ENCODE measurements at regions not wholly inside any gene's neighbourhood (a gene's known extent, or its start where the extent isn't known, plus 50 kb on each side); places are given as distances from the start of the nearest gene placed in this dataset.

- no peaks in the 10 kb centered on the region for H3K9me3 ChIP-seq (ENCODE audit: insufficient read depth, low read depth, low read length)
- H3K27ac ChIP-seq (ENCODE audit: low read depth, low read length): no peak overlapping the region
- H3K9ac ChIP-seq (ENCODE audit: low read depth, low read length): no peak overlapping the region
- 75% methylated on average over 1 of the region's 1 CpG for WGBS
- peaks cover 16% of the 10 kb centered on the region for H3K4me1 ChIP-seq (ENCODE audit: insufficient read depth, low read length)
- no peaks in the 10 kb centered on the region for H3K27me3 ChIP-seq (ENCODE audit: insufficient read depth, low read length)
- no peaks in the 10 kb centered on the region for H3K36me3 ChIP-seq (ENCODE audit: insufficient read depth, low read length)
- no peak overlapping the region for H3K4me3 ChIP-seq (ENCODE audit: low read length)
Observed at GRCh38 chr5:92380069-92380770, 997.1 kb upstream of the ARRDC3 start.

- Histone ChIP-seq H3K9ac (ENCODE audit: low read depth, low read length) (no peak overlapping the region), H3K4me1 (ENCODE audit: insufficient read depth, low read length) (peaks cover 16% of the 10 kb centered on the region), H3K27ac (ENCODE audit: low read depth, low read length) (no peak overlapping the region), H3K27me3 (ENCODE audit: insufficient read depth, low read length) (no peaks in the 10 kb centered on the region), H3K9me3 (ENCODE audit: insufficient read depth, low read depth, low read length) (no peaks in the 10 kb centered on the region), H3K36me3 (ENCODE audit: insufficient read depth, low read length) (no peaks in the 10 kb centered on the region), H3K4me3 (ENCODE audit: low read length) (no peak overlapping the region)
- WGBS: 44% methylated on average over 9 of the region's 9 CpGs
Observed at GRCh38 chr5:92378966-92379611, 996.0 kb upstream of the ARRDC3 start.

DNA sequence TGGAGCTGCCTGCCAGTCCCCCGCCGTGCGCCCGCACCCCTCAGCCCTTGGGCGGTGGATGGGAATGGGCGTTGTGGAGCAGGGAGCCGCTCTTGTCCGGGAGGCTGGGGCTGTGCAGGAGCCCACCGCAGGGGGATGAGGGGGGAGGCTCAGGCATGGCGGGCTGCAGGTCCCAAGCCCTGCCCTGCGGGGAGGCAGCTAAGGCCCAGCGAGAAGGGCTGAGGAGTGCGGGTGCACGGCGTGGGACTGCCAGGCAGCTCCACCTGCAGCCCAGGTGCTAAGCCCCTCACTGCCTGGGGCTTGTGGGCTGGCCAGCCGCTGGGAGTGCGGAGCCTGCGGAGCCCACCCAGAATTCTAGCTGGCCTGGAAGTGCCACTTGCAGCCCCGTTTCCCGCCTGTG is 991.7 kb upstream of the ARRDC3 start:
- no peaks in the 10 kb centered on the region for H3K36me3 ChIP-seq (ENCODE audit: insufficient read depth, low read length)
- WGBS: 98% methylated on average over 20 of the region's 20 CpGs
- H3K4me1 ChIP-seq (ENCODE audit: insufficient read depth, low read length): peaks cover 20% of the 10 kb centered on the region
- no peak overlapping the region for H3K4me3 ChIP-seq (ENCODE audit: low read length)
- H3K27ac ChIP-seq (ENCODE audit: low read depth, low read length): no peak overlapping the region
- no peaks in the 10 kb centered on the region for H3K9me3 ChIP-seq (ENCODE audit: insufficient read depth, low read depth, low read length)
- H3K9ac ChIP-seq (ENCODE audit: low read depth, low read length): no peak overlapping the region
- H3K27me3 ChIP-seq (ENCODE audit: insufficient read depth, low read length): no peaks in the 10 kb centered on the region

GRCh38 chr5:92372766-92373165 is 989.6 kb upstream of the ARRDC3 start:
- Histone ChIP-seq H3K9ac (ENCODE audit: low read depth, low read length) (no peak overlapping the region), H3K9me3 (ENCODE audit: insufficient read depth, low read depth, low read length) (no peaks in the 10 kb centered on the region), H3K4me1 (ENCODE audit: insufficient read depth, low read length) (peaks cover 12% of the 10 kb centered on the region; the same call in 1 of the 2 replicates), H3K4me3 (ENCODE audit: low read length) (no peak overlapping the region), H3K27me3 (ENCODE audit: insufficient read depth, low read length) (no peaks in the 10 kb centered on the region), H3K36me3 (ENCODE audit: insufficient read depth, low read length) (no peaks in the 10 kb centered on the region), H3K27ac (ENCODE audit: low read depth, low read length) (no peak overlapping the region)
- WGBS: 100% methylated on average over 1 of the region's 1 CpG

GRCh38 chr5:92371889-92372235 is 988.7 kb upstream of the ARRDC3 start:
- Histone ChIP-seq H3K27ac (ENCODE audit: low read depth, low read length) (no peak overlapping the region), H3K27me3 (ENCODE audit: insufficient read depth, low read length) (no peaks in the 10 kb centered on the region), H3K9me3 (ENCODE audit: insufficient read depth, low read depth, low read length) (no peaks in the 10 kb centered on the region), H3K4me3 (ENCODE audit: low read length) (no peak overlapping the region), H3K9ac (ENCODE audit: low read depth, low read length) (no peak overlapping the region), H3K36me3 (ENCODE audit: insufficient read depth, low read length) (no peaks in the 10 kb centered on the region), H3K4me1 (ENCODE audit: insufficient read depth, low read length) (peaks cover 12% of the 10 kb centered on the region; the same call in 1 of the 2 replicates)
- WGBS: 94% methylated on average over 2 of the region's 2 CpGs

DNA sequence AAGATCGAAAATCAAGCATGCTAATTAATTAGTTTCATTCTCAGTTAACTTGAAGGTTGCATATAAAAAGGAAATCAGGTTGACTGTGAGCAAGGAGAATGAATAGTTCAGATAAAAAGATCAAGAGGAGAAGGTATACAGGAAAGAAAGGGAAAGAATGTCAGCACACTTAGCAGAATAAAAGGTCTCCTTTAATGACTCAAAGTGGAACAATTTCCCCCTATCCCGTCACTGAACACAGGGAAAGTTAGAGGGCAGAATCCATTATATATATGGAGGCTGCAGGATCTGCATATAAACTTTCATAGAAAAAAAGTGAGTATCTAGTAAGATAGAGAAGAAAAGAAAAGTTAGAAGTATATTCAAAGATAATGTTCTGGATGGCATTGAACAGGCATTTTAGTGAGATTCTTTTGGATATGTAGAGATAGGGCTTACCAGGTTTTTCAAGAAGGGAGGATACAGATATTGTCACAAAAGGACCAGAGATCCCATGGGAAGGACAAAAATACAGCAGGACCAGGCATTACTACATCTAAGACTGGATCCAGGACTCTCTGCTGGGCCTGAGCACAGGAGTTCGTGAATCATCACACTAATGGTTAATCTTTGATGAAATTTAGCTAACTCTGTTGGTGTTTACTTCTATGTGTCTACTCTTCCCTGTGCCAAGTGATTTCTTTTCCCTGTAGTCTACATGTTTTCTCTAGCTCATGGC is 988.2 kb upstream of the ARRDC3 start:
- no peaks in the 10 kb centered on the region for H3K9me3 ChIP-seq (ENCODE audit: insufficient read depth, low read depth, low read length)
- WGBS: 86% methylated on average over 3 of the region's 3 CpGs
- no peaks in the 10 kb centered on the region for H3K27me3 ChIP-seq (ENCODE audit: insufficient read depth, low read length)
- H3K9ac ChIP-seq (ENCODE audit: low read depth, low read length): no peak overlapping the region
- no peak overlapping the region for H3K27ac ChIP-seq (ENCODE audit: low read depth, low read length)
- no peaks in the 10 kb centered on the region for H3K36me3 ChIP-seq (ENCODE audit: insufficient read depth, low read length)
- peaks cover 12% of the 10 kb centered on the region; the same call in 1 of the 2 replicates for H3K4me1 ChIP-seq (ENCODE audit: insufficient read depth, low read length)
- no peak overlapping the region for H3K4me3 ChIP-seq (ENCODE audit: low read length)

- H3K9ac ChIP-seq (ENCODE audit: low read depth, low read length): no peak overlapping the region
- no peak overlapping the region for H3K4me3 ChIP-seq (ENCODE audit: low read length)
- no peaks in the 10 kb centered on the region for H3K36me3 ChIP-seq (ENCODE audit: insufficient read depth, low read length)
- H3K4me1 ChIP-seq (ENCODE audit: insufficient read depth, low read length): peaks cover 12% of the 10 kb centered on the region; the same call in 1 of the 2 replicates
- 100% methylated on average over 2 of the region's 3 CpGs for WGBS
- no peaks in the 10 kb centered on the region for H3K27me3 ChIP-seq (ENCODE audit: insufficient read depth, low read length)
- no peaks in the 10 kb centered on the region for H3K9me3 ChIP-seq (ENCODE audit: insufficient read depth, low read depth, low read length)
- no peak overlapping the region for H3K27ac ChIP-seq (ENCODE audit: low read depth, low read length)
Observed at GRCh38 chr5:92370032-92370431, 986.9 kb upstream of the ARRDC3 start.

DNA sequence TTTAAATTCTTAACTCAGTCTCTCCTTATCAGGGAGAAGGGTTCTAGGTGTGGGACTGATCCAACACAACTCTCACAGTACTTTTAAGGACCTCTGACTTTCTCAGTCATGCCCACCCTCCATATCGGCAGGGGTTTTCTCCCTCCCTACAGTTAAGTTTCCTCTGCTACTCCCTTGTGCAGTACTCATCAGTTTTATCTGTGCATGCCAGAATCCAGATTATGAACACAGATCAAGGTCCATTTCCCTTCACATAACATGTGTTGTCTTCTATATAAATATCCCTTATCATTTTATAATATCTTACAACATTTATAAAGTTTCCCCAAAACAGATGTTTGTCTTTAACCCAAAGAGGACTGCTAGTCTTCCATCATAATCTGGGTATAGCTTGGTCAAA is 986.5 kb upstream of the ARRDC3 start:
- no peak overlapping the region for H3K4me3 ChIP-seq (ENCODE audit: low read length)
- WGBS: 95% methylated on average over 1 of the region's 1 CpG
- no peak overlapping the region for H3K27ac ChIP-seq (ENCODE audit: low read depth, low read length)
- H3K9me3 ChIP-seq (ENCODE audit: insufficient read depth, low read depth, low read length): no peaks in the 10 kb centered on the region
- H3K4me1 ChIP-seq (ENCODE audit: insufficient read depth, low read length): peaks cover 12% of the 10 kb centered on the region; the same call in 1 of the 2 replicates
- no peak overlapping the region for H3K9ac ChIP-seq (ENCODE audit: low read depth, low read length)
- no peaks in the 10 kb centered on the region for H3K36me3 ChIP-seq (ENCODE audit: insufficient read depth, low read length)
- no peaks in the 10 kb centered on the region for H3K27me3 ChIP-seq (ENCODE audit: insufficient read depth, low read length)

GRCh38 chr5:92364986-92365550 is 982.0 kb upstream of the ARRDC3 start:
- Histone ChIP-seq H3K9me3 (ENCODE audit: insufficient read depth, low read depth, low read length) (no peaks in the 10 kb centered on the region), H3K4me3 (ENCODE audit: low read length) (no peak overlapping the region), H3K36me3 (ENCODE audit: insufficient read depth, low read length) (no peaks in the 10 kb centered on the region), H3K4me1 (ENCODE audit: insufficient read depth, low read length) (no peaks in the 10 kb centered on the region), H3K9ac (ENCODE audit: low read depth, low read length) (no peak overlapping the region), H3K27me3 (ENCODE audit: insufficient read depth, low read length) (no peaks in the 10 kb centered on the region), H3K27ac (ENCODE audit: low read depth, low read length) (no peak overlapping the region)
- 93% methylated on average over 2 of the region's 3 CpGs for WGBS

- no peak overlapping the region for H3K4me3 ChIP-seq (ENCODE audit: low read length)
- no peaks in the 10 kb centered on the region for H3K4me1 ChIP-seq (ENCODE audit: insufficient read depth, low read length)
- no peaks in the 10 kb centered on the region for H3K27me3 ChIP-seq (ENCODE audit: insufficient read depth, low read length)
- H3K27ac ChIP-seq (ENCODE audit: low read depth, low read length): no peak overlapping the region
- no peak overlapping the region for H3K9ac ChIP-seq (ENCODE audit: low read depth, low read length)
- H3K36me3 ChIP-seq (ENCODE audit: insufficient read depth, low read length): no peaks in the 10 kb centered on the region
- no peaks in the 10 kb centered on the region for H3K9me3 ChIP-seq (ENCODE audit: insufficient read depth, low read depth, low read length)
- 98% methylated on average over 3 of the region's 5 CpGs for WGBS
Observed at GRCh38 chr5:92353107-92354030, 970.3 kb upstream of the ARRDC3 start.
